HEK293 (cell line): ENCODE measurements at regions not wholly inside any gene's neighbourhood (a gene's known extent, or its start where the extent isn't known, plus 50 kb on each side); places are given as distances from the start of the nearest gene placed in this dataset.

ENCODE experiments used
- BCL11A ChIP-seq: fragments of 450-650 bp; formaldehyde crosslinking; IDR thresholded peaks from 2 replicates; pipeline ENCODE4 v1.5.1; 2016; ENCODE audit warnings: low read depth, missing biosample characterization, missing genetic modification characterization
- GLI4 ChIP-seq: fragments of 450-650 bp; formaldehyde crosslinking; IDR thresholded peaks from 2 replicates; pipeline ENCODE4 v1.5.1; 2016; ENCODE audit warnings: missing biosample characterization, missing genetic modification characterization
- PRDM4 ChIP-seq: fragments of 450-650 bp; formaldehyde crosslinking; IDR thresholded peaks from 2 replicates; pipeline ENCODE4 v1.5.1; 2017; ENCODE audit warnings: missing biosample characterization, missing genetic modification characterization
- RBAK ChIP-seq: fragments of 450-650 bp; formaldehyde crosslinking; IDR thresholded peaks from 2 replicates; pipeline ENCODE4 v1.5.1; 2016; ENCODE audit warnings: missing biosample characterization, missing genetic modification characterization
- ZBTB1 ChIP-seq: fragments of 450-650 bp; formaldehyde crosslinking; IDR thresholded peaks from 2 replicates; pipeline ENCODE4 v1.5.1; 2016; ENCODE audit warnings: missing biosample characterization, missing genetic modification characterization

- no peak for TF ChIP-seq PRDM4 (tag by site-specific recombination)
- no peak for TF ChIP-seq BCL11A
- TF ChIP-seq GLI4 (tag by site-specific recombination), result no peak
- no peak for TF ChIP-seq ZBTB1 (tag by site-specific recombination)
- TF ChIP-seq RBAK, result no peak
These were observed 75.0 kb upstream of the SPATA12 start for GRCh38 chr3:56985460-56985859.
